Trophoblast cell (in vitro differentiated cells and primary cell): ENCODE measurements at regions not wholly inside any gene's neighbourhood (a gene's known extent, or its start where the extent isn't known, plus 50 kb on each side); places are given as distances from the start of the nearest gene placed in this dataset.

Source experiments
- DNase-seq, 2 donors: peaks; one replicate each; pipeline ENCODE4 v3.0.0-alpha.2; 2016
- H2AFZ ChIP-seq: 2 replicates; pipeline ENCODE4 v1.6.1; 2013; ENCODE audit warnings: low read length, moderate library complexity, mild to moderate bottlenecking; ENCODE audit not compliant: insufficient read depth, poor library complexity
- H2AK5ac ChIP-seq: 2 replicates; pipeline ENCODE4 v1.6.1; 2013; ENCODE audit warnings: mild to moderate bottlenecking, low read length
- H2BK120ac ChIP-seq: 2 replicates; pipeline ENCODE4 v1.6.1; 2013; ENCODE audit warnings: low read length, mild to moderate bottlenecking, moderate library complexity; ENCODE audit not compliant: insufficient read depth, poor library complexity
- H2BK12ac ChIP-seq: 2 replicates; pipeline ENCODE4 v1.6.1; 2013; ENCODE audit warnings: mild to moderate bottlenecking, low read length, moderate library complexity
- H2BK5ac ChIP-seq: 2 replicates; pipeline ENCODE4 v1.6.1; 2013; ENCODE audit warnings: low read length, low read depth, moderate library complexity, mild to moderate bottlenecking; ENCODE audit not compliant: poor library complexity
- H3K14ac ChIP-seq: 2 replicates; pipeline ENCODE4 v1.6.1; 2013; ENCODE audit warnings: mild to moderate bottlenecking, low read length
- H3K18ac ChIP-seq: 2 replicates; pipeline ENCODE4 v1.6.1; 2013; ENCODE audit warnings: mild to moderate bottlenecking, low read length
- H3K23ac ChIP-seq: 2 replicates; pipeline ENCODE4 v1.6.1; 2013; ENCODE audit warnings: low read length
- H3K27ac ChIP-seq: 2 replicates; pipeline ENCODE4 v1.5.1; 2013; ENCODE audit warnings: low read depth, mild to moderate bottlenecking, inconsistent platforms, low read length, moderate library complexity
- H3K27me3 ChIP-seq: 2 replicates; pipeline ENCODE4 v1.6.1; 2013; ENCODE audit warnings: inconsistent platforms, mild to moderate bottlenecking, low read length, moderate library complexity; ENCODE audit not compliant: insufficient read depth
- H3K36me3 ChIP-seq, 2 experiments: 1 replicate in 1 of 2; 2 replicates in 1 of 2; pipeline ENCODE4 v1.6.1; 2013; ENCODE audit warnings: low read length in 2 of 2, mild to moderate bottlenecking in 2 of 2, moderate library complexity in 1 of 2; ENCODE audit not compliant: insufficient read depth in 2 of 2, control insufficient read depth in 1 of 2
- H3K4ac ChIP-seq: 2 replicates; pipeline ENCODE4 v1.6.1; 2013; ENCODE audit warnings: low read depth, mild to moderate bottlenecking, low read length, moderate library complexity
- H3K4me1 ChIP-seq, 2 experiments: 1 replicate in 1 of 2; 2 replicates in 1 of 2; pipeline ENCODE4 v1.6.1; 2013; ENCODE audit warnings: low read length in 2 of 2, mild to moderate bottlenecking in 2 of 2, moderate library complexity in 1 of 2; ENCODE audit not compliant: insufficient read depth in 2 of 2, control insufficient read depth in 1 of 2
- H3K4me2 ChIP-seq: 2 replicates; pipeline ENCODE4 v1.6.1; 2013; ENCODE audit warnings: inconsistent platforms, mild to moderate bottlenecking, low read length, moderate library complexity
- H3K4me3 ChIP-seq: 2 replicates; pipeline ENCODE4 v1.5.1; 2013; ENCODE audit warnings: mild to moderate bottlenecking, low read depth, low read length, inconsistent platforms
- H3K79me1 ChIP-seq: one replicate; pipeline ENCODE4 v1.6.1; 2013; ENCODE audit warnings: low read length
- H3K79me2 ChIP-seq: 2 replicates; pipeline ENCODE4 v1.6.1; 2013; ENCODE audit warnings: low read length, mild to moderate bottlenecking; ENCODE audit not compliant: control insufficient read depth, insufficient read depth, poor library complexity
- H3K9ac ChIP-seq: 2 replicates; pipeline ENCODE4 v1.6.1; 2013; ENCODE audit warnings: mild to moderate bottlenecking, low read length
- H3K9me3 ChIP-seq: 2 replicates; pipeline ENCODE4 v1.6.1; 2013; ENCODE audit warnings: low read depth, mild to moderate bottlenecking, control low read depth, inconsistent platforms, low read length; ENCODE audit not compliant: insufficient read depth
- H4K12ac ChIP-seq: 2 replicates; pipeline ENCODE4 v1.6.1; 2013; ENCODE audit warnings: low read depth, mild to moderate bottlenecking, low read length, moderate library complexity
- H4K8ac ChIP-seq: 2 replicates; pipeline ENCODE4 v1.6.1; 2013; ENCODE audit warnings: low read depth, mild to moderate bottlenecking, low read length, moderate library complexity
- H4K91ac ChIP-seq: one replicate; pipeline ENCODE4 v1.6.1; 2013; ENCODE audit warnings: low read depth, mild to moderate bottlenecking, low read length, moderate library complexity
- WGBS: extraction: QIAGEN DNeasy Blood & Tissue Kit; methylation state at CpG from one replicate; pipeline ENCODE4 v1.1.7; 2013; ENCODE audit warnings: missing lambda C conversion rate; ENCODE audit not compliant: insufficient read length, insufficient coverage; ENCODE audit errors: extremely low coverage; 5-methylcytosine and 5-hydroxymethylcytosine counted together

DNA sequence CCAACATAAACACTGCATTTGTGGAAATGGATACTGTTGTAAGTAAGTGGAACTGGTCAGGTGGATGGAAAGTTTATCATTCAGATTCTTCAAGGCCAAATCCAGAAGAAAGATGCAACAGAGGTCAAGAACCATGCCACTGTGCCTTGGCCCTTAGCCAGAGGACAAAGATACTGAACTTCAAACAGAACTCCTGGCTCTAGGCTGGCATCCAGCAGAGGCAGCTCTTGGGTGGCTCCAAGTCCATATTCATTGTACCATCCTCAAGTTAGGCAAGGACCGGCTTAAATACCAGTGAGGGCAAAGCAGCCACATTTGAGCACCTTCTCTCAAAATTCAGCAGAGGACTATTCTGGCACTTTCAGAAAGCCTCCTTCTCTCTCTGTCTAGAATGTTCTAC lies 53.2 kb downstream of the DNAAF9 start:
- no peak overlapping the region for H3K23ac ChIP-seq
- H2BK120ac ChIP-seq = no peak overlapping the region
- H4K91ac ChIP-seq = no peak overlapping the region
- H2AK5ac ChIP-seq = no peak overlapping the region
- H2BK5ac ChIP-seq = no peak overlapping the region
- H4K12ac ChIP-seq = no peak overlapping the region
- no peak overlapping the region for H3K27ac ChIP-seq
- no peaks in the 10 kb centered on the region for H3K9me3 ChIP-seq
- H3K36me3 ChIP-seq = peaks cover 0 to 1% of the 10 kb centered on the region in 2 experiments
- H3K14ac ChIP-seq = no peak overlapping the region
- H3K4me3 ChIP-seq = no peak overlapping the region
- no peaks in the 10 kb centered on the region for H3K79me2 ChIP-seq
- H3K4ac ChIP-seq = no peak overlapping the region
- no peak overlapping the region for H2BK12ac ChIP-seq
- no peaks in the 10 kb centered on the region for H3K27me3 ChIP-seq
- H4K8ac ChIP-seq = no peak overlapping the region
- H3K79me1 ChIP-seq = no peaks in the 10 kb centered on the region
- DNase-seq = no peak
- H3K4me2 ChIP-seq = no peak overlapping the region
- H3K18ac ChIP-seq = no peak overlapping the region
- no peak overlapping the region for H3K9ac ChIP-seq
- H3K4me1 ChIP-seq = no peaks in the 10 kb centered on the region
- WGBS = no CpG with 5 or more reads among the region's 1 CpG
- H2AFZ ChIP-seq = no peak overlapping the region

DNA sequence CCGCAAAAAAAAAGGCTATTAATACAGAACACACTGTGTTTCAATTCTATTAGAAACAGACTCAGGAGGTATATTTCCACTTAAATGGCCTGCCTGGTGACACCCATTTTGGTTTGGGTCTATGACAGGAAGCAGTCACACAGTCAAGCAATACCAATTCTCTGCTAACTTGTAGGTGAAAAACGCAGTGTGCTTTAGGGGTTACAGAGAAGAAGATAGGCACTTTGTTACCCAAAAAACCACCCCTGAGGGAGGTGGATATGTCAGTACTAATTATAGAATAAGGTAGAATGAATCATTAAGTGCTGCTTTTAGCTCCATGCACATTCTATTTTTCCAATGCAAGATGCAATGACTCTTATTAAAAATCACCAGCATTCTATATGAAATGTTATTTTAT lies 53.8 kb downstream of the DNAAF9 start:
- H2AK5ac ChIP-seq = no peak overlapping the region
- H3K14ac ChIP-seq = no peak overlapping the region
- H2AFZ ChIP-seq = no peak overlapping the region
- no peak overlapping the region for H3K4ac ChIP-seq
- no peaks in the 10 kb centered on the region for H3K79me1 ChIP-seq
- H3K18ac ChIP-seq = no peak overlapping the region
- no peak overlapping the region for H3K4me2 ChIP-seq
- no peaks in the 10 kb centered on the region for H3K4me1 ChIP-seq
- peaks cover 0 to 1% of the 10 kb centered on the region in 2 experiments for H3K36me3 ChIP-seq
- H3K9me3 ChIP-seq = no peaks in the 10 kb centered on the region
- no peaks in the 10 kb centered on the region for H3K27me3 ChIP-seq
- no peak overlapping the region for H3K9ac ChIP-seq
- no peak overlapping the region for H3K27ac ChIP-seq
- DNase-seq = no peak
- H3K4me3 ChIP-seq = no peak overlapping the region
- no peak overlapping the region for H2BK120ac ChIP-seq
- no peaks in the 10 kb centered on the region for H3K79me2 ChIP-seq
- no peak overlapping the region for H2BK5ac ChIP-seq
- H4K91ac ChIP-seq = no peak overlapping the region
- no peak overlapping the region for H3K23ac ChIP-seq
- no peak overlapping the region for H4K8ac ChIP-seq
- no peak overlapping the region for H4K12ac ChIP-seq
- WGBS = no CpG with 5 or more reads among the region's 2 CpGs
- no peak overlapping the region for H2BK12ac ChIP-seq

DNA sequence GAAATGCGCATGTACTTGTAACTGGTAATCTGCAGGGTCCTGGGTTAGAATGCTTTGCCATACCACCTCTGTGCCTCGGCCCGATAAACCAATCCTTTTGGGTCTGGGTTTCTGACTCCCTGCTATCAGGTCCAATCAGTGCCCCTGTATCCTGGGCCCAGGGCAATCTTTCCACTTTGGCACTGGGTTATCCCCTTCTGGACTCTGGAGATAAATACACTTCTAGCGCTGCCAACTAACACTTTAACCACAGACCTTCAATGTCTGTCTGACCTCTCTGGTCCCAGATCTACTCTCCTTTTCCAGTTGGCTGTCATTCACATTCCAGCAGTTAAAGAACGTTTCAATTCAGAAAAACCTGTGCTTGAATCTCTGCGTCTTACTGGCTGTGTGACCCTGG lies 55.3 kb downstream of the DNAAF9 start:
- Histone ChIP-seq H2BK12ac (no peak overlapping the region), H2BK120ac (no peak overlapping the region), H3K4ac (no peak overlapping the region), H3K4me2 (no peak overlapping the region), H3K27ac (no peak overlapping the region), H3K27me3 (no peaks in the 10 kb centered on the region), H3K79me1 (no peaks in the 10 kb centered on the region), H3K9ac (no peak overlapping the region), H2AFZ (no peak overlapping the region), H3K23ac (no peak overlapping the region), H3K79me2 (no peaks in the 10 kb centered on the region), H3K4me3 (no peak overlapping the region), H2AK5ac (no peak overlapping the region), H3K9me3 (no peaks in the 10 kb centered on the region), H4K12ac (no peak overlapping the region), H3K18ac (no peak overlapping the region), H2BK5ac (no peak overlapping the region), H4K91ac (no peak overlapping the region), H3K14ac (no peak overlapping the region), H3K4me1 (no peaks in the 10 kb centered on the region), H4K8ac (no peak overlapping the region), H3K36me3 (peaks cover 1 to 5% of the 10 kb centered on the region in 2 experiments)
- no peak for DNase-seq
- no CpG with 5 or more reads among the region's 6 CpGs for WGBS

DNA sequence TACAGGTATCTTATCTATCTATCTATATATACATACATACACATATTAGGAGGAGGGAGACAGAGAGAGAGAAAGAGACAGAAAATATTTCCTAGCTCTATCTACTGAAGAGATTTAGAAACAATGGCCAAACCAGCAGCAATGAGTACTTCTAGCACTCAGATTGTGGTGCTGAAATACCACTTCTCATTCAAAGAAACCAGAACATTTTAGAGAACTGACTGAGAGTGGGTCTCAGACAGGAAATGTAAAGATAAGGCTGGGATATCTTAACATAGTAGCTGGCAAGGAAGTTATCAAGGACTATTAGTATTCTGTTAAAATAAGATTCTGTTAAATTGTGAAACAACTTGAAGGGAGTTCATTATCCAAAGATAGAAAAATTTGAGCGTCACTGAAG lies 57.0 kb downstream of the DNAAF9 start:
- Histone ChIP-seq H4K91ac (no peak overlapping the region), H4K8ac (no peak overlapping the region), H3K4me1 (no peaks in the 10 kb centered on the region), H3K27me3 (no peaks in the 10 kb centered on the region), H3K9me3 (no peaks in the 10 kb centered on the region), H3K79me2 (no peaks in the 10 kb centered on the region), H3K4me3 (no peak overlapping the region), H3K9ac (no peak overlapping the region), H2BK12ac (no peak overlapping the region), H3K79me1 (no peaks in the 10 kb centered on the region), H3K14ac (no peak overlapping the region), H2AK5ac (no peak overlapping the region), H4K12ac (no peak overlapping the region), H3K4ac (no peak overlapping the region), H3K36me3 (peaks cover 1 to 7% of the 10 kb centered on the region in 2 experiments), H3K4me2 (no peak overlapping the region), H3K23ac (no peak overlapping the region), H2BK5ac (no peak overlapping the region), H3K27ac (no peak overlapping the region), H2AFZ (no peak overlapping the region), H2BK120ac (no peak overlapping the region), H3K18ac (no peak overlapping the region)
- no CpG with 5 or more reads among the region's 1 CpG for WGBS
- no peak for DNase-seq
